Medulla oblongata (tissue), 1 donor: ENCODE measurements at regions not wholly inside any gene's neighbourhood (a gene's known extent, or its start where the extent isn't known, plus 50 kb on each side); places are given as distances from the start of the nearest gene placed in this dataset.
A peak's percentile ranks its signal among the peaks of the same experiment; 100 is the strongest.
"Not testable (repeated sequence)": the region's sequence is repeated elsewhere in the genome, so short reads cannot be mapped to it uniquely, and the experiment has no call there.

Source experiments
- DNase-seq: peaks from one replicate; pipeline ENCODE4 v3.0.0-alpha.2; 2015; ENCODE audit errors: extremely low spot score

DNA sequence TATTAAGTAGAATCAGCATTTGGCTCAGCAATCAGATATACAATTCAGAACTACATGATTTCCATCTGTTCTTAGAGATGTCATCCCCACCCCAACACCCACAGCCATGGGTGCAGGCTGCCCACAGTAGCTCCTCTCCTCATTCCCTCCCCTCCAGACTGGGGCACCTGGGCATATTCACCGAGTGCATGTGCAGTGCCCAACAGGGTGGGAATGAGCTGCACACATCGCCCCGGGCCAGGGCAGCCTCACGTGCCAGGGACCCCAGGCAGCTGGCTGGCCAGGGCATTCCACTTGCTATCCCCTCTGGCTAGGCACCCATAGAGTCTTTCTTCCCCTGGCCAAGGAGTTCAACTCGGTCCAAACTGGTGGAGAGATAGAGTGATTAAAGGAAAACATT lies 461.9 kb upstream of the NUDT12 start:
- DNase-seq = no peak

DNA sequence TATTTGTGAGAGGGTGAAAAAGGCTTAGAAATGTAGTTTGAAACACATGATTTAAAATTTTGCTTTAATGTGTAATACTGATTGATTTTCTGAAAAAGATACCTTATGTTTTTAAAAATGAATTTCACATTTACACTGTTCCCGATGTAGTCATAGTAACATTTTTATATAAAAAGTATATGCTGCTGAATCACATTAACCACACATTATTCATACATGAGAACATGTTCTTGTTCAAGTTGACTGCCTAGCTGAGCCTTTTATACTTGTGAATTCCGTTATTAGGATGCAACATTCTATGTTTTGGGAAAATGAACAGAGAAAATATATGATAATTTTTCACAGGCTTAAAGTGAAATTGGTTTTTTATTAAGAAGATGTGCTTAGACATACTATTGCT lies 461.1 kb upstream of the NUDT12 start:
- no peak for DNase-seq

DNA sequence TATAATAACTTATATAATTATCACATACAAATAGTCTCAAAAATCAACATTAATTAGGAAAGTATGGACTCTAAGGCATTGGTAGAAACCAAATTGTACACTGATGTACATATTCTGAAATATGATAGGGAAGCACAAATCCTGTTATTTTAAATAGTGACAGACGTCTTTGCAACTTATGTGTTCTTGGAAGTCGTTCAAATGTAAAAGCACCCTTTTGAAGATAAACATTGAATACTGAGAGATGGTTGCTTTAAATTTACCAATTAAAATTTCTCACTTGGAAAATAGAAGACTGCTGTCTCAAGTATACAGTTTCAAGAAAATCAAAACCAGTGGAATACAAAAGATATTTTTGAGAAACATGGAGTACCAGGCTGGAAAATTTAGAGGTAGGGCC lies 457.4 kb upstream of the NUDT12 start:
- no peak for DNase-seq

DNA sequence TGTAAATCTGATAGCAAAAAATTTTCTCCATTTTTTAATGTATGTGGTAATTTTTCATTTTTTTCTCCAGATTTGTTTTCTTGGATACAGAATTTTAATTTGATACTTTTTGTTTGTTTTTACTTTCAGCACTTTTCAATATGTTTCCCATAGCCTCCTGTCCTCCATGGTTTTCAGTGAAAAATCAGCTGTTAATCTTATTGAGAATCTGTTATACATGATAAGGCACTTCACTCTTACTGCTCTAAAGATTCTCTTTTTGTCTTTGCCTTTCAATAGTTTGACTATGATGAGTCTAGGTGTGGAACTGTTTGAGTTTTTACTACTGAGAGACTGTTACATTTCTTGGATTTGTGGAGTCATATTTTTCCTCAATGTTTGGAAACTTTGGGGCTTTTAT lies 455.7 kb upstream of the NUDT12 start:
- DNase-seq = no peak

DNA sequence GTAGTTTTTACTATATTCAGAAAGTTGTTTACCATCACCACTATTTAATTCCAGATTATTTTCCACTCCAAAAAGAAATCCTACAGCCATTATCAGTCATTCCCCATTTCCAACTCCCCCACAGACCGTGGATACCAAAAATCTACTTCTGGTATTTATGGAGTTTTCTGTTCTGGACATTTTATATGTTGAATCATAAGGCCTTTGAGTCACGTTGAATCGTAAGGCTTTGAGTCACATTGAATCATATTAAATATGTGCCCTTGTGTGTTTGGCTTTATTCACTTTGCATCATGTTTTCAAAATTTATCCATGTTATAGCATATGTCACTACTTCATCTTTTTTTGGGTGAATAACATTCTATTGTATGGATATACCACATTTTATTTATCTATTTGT lies 454.1 kb upstream of the NUDT12 start:
- DNase-seq = no peak

DNA sequence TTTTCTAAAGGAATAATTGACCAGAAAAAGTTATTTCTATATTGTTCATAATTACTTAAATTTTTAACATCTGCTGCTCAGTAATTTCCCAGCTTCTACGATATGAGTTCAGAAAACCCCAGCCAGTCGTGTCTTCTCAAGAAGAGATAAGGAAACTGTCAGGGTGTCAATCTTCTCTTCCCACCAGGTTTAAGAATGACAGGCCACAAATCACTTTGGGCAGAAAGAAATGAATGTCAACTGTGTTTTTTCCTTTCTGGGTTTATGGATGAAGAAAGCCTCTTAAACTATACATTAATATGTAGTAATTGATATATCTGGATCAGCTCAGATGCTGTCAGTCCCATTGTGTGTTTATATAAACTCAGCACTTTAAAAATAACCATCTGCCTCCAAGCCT lies 453.2 kb upstream of the NUDT12 start:
- no peak for DNase-seq

DNA sequence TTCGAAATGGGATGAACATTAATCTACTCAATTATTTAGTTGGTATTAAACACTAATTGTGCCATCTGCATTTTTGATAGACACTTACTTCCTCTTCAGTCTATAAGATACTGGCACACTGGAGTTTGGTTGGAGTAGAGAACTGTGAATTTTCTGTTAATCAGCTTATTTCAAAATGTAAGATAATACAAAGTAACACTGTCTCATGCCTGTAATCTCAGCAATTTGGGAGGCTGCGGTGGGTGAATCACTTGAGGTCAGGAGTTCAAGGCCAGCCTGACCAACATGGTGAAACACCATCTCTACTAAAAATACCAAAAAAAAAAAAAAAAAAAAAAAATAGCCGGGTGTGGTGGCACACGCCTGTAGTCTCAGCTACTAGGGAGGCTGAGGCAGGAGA lies 440.2 kb upstream of the NUDT12 start:
- not testable (repeated sequence) for DNase-seq

DNA sequence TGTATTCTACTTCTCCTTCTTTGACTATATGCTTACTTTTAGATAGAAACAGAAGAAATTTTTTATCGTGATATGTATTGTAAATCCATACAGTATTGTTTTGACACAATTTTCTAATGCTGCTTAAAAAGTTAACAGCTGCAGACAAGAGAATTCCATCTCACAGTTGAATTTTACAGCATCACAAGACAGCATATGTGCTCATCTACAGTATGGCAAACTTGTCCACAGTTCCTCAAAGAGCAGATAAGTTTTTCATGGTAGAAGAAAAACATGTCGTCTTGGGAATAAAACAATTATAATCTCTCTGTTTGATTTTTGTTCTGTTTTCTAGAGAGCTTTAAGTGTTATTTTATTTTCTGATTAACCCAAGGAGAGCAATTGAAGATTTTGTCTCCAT lies 438.5 kb upstream of the NUDT12 start:
- no peak for DNase-seq

DNA sequence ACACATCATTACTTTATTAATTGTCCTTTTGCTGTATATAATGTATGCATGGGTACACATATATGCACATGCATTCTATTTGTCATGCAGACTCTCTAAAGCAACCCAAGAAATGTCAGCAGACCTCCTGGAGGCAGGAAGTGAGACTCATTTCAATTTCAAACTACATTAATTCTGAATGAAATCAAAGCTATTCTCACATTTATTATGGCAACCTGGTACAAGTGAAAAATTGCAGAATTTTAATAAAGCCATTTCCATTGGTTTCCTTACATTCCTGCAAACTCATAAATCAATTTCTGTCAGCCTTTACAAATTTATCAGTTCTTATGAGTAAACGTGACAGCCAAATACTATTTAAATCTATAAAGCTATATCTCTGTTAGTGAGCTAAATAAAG lies 430.4 kb upstream of the NUDT12 start:
- no peak for DNase-seq

DNA sequence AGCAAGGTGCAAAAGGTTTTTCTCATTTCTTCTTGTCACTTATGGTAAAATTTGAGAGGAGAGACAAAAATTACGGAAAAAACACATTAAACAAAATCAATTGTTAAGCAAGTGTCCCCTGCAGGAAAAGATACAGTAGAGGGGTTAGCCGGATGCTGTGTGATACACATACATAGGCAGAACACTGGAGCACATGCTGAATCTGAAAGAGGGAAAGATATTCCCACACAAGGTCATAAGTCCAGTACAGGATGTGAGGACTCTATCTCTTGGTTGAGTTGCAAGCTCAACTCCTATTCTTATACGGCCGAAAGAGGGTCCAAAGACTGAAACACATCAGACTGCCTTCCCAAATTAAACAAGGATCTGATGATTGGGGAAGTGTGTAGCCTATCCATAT lies 427.5 kb upstream of the NUDT12 start:
- DNase-seq = no peak

DNA sequence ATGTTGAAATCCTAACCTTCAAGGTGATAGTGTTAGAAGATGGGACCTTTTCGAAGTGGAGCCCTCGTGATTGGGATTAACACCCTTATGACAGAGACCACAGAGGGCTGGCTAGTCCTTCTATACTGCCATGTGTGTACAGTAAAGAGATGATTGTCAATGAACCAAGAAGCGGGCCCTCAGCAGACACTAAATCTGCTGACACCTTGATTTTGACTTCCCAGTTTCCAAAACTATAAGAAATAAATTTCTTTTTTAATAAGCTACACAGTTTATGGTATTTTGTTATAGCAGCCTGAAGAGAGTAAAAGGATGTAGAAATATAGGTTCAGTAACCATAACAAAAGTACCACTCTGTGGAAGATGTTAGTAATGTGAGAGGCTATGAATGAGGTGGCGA lies 419.0 kb upstream of the NUDT12 start:
- no peak for DNase-seq

DNA sequence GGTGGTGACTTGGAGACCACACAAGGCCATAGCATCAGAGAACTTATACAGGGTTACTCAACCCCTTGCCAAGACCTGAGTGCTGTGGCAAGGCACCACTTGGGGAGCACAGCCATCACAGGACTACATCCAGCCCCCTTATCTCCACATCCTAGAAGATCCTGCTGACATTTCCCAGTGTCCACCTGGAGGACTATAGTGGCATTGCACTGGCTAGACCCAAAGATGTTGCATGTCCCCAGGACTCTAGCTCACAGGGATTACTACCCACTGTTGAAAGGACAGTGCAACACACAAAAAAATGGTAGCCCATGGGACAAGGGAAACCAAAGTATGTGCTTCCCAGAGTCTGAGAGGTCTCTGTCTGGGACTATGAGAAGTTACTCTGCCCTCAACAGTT lies 411.1 kb upstream of the NUDT12 start:
- no peak for DNase-seq

DNA sequence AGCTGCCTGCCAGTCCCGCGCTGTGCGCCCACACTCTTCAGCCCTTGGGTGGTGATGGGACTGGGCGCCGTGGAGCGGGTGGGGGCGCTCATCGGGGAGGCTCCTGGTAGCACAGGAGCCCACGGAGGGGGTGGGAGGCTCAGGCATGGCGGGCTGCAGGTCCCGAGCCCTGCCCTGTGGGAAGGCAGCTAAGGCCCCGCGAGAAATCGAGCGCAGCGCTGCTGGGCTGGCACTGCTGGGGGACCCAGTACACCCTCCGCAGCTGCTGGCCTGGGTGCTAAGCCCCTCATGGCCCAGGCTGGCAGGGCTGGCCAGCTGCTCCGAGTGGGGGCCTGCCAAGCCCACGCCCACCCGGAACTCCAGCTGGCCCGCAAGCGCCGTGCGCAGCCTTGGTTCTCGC lies 403.7 kb upstream of the NUDT12 start:
- not testable (repeated sequence) for DNase-seq

DNA sequence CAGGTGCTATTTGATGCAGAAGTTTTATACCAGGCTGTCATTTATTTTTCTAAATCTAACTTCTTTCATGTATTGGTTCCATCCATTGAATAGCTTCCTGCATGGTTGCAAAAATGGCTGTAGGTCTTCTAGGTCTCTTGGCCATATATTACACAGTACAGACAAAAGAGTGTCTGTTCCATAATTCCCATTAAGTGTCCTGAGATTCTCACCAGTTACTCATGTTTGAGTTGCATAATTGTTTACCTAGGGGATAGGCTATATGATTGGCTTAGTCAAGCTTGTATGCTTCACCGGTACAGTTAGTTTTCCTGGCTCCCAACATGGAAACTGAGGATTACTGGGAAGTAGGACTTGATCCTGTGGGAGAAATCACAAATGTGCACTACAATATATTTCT lies 399.4 kb upstream of the NUDT12 start:
- no peak for DNase-seq

DNA sequence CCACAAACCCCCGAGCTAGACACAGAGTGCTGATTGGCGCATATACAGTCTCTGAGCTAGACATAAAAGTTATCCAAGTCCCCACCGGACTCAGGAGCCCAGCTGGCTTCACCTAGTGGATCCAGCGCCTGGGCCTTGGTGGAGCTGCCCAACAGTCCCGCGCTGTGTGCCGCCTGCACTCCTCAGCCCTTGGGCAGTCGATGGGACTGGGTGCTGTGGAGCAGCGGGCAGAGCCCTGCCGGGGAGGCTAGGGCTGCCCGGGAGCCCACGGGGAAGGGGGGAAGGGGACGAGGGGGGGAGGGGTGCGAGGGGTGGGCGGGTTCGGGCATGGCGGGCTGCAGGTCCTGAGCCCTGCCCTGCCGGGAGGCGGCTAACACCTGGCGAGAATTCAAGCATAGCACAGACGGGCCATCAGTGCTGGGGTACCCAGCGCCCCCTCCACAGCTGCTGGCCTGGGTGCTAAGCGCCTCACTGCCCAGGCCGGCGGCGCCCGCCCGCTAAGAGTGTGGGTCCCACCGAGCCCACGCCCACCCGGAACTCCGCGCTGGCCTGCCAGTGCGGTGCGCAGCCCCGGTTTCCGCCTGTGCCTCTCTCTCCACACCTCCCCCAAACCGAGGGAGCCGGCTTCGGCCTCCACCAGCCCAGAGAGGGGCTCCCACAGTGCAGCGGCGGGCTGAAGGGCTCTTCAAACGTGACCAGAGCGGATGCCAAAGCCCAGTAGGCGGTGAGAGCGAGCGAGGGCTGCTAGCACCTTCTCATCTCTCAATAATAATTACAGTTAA lies 391.2 kb upstream of the NUDT12 start:
- no peak for DNase-seq

DNA sequence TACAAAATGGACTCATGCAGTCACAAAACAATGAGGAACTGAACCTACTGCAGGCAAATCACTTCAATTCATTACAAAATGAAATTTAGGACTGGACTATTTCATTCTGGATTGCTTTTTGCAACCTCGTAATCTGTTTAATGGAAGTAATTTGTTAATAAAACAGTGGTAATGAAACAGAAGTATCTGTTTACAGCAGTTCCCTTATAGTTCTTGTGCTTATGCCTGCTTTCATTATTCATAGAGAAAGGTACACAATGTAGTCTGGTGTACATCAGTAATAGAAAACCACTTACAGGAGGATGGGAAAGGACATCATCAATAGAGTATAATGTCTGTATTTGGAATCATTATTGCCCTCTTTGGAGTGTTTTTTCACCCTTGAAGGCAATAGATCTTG lies 389.2 kb upstream of the NUDT12 start:
- DNase-seq = no peak

DNA sequence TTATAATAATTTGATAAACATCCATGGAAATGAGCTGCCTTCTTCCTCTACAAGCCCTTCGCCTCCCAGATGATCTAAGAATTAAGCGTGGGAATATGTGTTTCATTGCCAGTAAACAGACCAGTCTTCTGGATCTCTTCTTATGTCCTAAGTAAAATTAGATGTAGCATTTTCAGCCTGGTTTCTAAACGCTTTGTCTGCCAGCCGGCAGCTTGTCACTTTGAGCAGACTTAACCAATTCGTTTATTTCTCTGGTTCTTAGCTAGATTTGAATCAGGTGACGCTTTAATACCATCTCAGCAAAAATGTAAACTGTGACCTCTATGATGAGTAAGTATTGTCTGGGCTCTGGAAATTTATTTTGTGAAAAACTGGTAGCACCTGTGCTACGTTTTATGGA lies 380.6 kb upstream of the NUDT12 start:
- DNase-seq = no peak

DNA sequence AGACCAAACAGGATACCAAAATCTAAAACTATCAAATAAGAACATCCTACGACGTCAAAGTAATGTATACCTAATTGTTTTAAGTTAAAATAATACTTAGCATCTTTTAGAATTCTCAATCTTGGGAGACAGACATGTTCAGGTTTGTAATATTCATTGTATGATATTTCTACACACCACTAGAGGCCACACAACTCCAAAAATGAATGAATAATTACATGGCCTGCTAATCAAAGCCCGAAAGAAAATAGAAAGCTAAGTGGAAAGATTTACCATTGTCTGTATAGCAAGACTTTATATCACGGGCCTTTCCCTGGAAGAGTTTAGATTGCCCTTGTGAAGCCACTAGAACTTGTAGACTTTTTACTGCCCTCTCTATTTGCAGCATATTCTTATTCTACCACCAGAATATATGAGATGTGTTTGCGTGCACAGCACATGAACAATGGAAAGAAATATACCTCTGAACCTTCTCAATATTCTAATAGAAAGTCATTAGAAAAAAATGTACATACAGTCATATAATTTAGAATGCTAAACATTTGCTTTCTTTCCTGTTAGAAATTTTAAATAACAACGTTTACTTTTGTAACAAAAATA lies 380.1 kb upstream of the NUDT12 start:
- peak; percentile 19 for DNase-seq

DNA sequence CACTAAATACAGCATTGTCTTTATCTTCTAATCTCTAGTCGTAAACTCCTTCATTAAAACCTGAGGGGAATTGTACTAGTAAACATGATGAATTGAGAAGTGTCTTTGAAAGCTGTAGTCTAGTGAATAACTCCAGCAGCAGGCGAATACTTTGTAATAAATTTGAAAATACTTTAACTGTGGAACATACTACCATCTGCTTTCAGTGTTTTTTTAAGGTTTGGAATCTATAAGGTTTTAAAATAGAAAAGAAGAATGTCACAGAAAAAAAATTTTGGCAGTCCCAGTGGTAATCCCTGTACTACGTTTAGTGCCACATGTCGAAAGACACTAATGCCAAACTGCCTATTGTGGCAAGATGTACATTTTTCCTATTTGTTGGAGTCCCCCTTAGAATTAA lies 379.0 kb upstream of the NUDT12 start:
- DNase-seq = no peak

DNA sequence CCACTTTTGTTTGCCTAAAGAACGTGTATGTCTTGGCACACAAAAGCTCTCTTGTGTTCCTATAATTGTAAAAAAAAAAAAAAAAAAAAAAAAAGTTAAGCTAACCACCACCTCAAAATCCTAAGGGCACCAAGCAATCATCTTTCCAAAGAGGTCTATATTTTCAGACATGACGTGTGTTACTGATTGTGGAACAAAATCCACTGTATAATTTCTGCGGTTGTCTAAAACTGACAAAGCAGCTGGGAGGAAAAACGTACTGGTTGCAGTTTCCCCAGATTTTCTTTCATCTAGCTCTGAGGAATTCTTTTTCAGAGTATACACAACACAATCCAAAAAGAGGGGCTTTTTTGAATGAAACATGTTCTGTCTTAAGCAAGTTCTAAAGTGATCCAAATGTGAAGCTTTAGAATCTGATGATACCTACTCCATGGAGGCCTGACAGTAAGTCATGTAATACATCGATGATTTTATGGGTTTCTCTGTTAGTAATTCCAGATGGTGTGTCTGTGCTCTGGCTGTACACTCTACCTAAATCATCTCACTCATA lies 375.6 kb upstream of the NUDT12 start:
- no peak for DNase-seq

DNA sequence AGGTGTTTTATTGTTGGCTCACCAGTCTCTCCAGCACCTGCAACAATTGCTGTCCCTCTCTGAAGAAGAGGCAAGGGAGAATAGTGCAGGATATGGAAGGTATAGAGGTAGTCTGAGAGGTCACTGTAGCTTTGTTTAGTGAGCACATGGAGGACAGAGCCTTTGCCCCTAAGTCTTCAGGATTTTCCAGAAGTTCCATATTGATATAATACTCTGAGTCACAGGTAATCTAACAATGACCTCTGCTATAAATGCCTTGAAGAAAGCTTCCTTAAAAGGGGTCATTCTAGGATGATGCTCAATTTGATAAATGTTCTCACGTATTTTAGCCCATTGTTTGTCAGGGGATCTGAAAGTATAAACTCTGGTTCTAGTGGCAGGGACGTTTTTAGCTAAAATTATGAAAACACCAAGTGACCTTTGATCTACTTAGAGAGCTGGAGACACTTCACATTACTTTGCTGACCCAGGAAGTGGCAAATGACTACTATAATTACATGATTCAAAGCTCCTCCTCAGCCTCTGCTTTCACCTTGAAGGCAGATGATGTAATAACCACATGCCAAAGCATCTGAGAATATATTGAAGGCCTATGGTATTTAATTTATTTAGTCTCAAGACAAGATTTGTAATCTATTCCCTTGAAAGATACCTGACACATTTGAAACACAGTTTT lies 366.9 kb upstream of the NUDT12 start:
- DNase-seq = no peak

DNA sequence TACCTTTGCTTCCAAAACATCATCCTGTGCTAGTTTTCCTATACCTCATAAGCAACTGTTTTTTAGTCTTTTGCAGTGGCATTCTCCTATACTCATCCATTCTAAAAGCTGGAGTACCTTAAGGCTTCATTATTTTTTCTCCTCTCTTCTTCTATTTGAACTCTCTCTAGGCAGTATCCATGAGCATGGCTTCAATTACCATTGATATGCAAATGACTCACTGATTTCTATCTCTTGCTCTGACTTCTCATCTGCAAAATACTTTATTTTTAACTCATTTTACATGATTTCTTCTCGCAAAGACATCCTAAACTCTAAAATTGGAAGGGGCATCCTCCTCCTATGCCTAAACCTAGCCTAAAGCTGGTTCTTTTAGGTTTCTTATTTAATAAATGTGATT lies 365.1 kb upstream of the NUDT12 start:
- no peak for DNase-seq

DNA sequence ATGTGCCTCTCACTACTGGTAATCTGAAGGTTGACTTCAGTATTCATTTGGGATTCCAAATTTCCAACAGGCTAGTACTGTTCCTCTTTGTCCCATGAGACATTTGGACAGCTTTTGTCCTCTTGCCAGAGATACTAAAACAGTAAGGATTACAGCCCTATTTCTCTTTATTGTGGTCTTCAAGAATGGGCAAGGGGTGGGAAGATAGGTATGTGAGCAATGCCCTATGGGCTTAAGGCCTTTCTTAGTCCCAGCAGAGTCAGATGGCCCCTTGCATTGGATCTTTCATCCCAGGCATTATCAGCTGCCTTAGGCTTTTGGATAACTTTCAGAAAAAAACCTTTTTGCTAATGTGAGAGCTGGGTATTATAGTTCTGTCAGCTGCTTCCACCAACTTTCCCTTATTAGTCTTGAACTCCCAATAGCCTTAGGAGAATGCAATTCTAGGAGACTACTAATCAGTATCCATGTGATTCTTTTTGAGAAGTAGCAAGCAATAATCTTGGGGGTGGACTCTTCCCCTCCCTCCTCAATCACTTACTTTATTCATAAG lies 361.1 kb upstream of the NUDT12 start:
- DNase-seq = no peak
